CD4-positive, alpha-beta T cell (primary cell): ENCODE measurements at regions not wholly inside any gene's neighbourhood (a gene's known extent, or its start where the extent isn't known, plus 50 kb on each side); places are given as distances from the start of the nearest gene placed in this dataset.

Experiments used
- ATAC-seq: fragments of 200-7000 bp; cut with Tn5 transposase; one replicate; pipeline ENCODE4 v1.10.0; 2022; ENCODE audit warnings: mild to moderate bottlenecking; ENCODE audit not compliant: poor library complexity
- CTCF ChIA-PET: fragments of 350-600 bp; sonication (Branson Sonifier 250); formaldehyde crosslinking; loops from one replicate; lab custom pipeline; 2021; ENCODE audit warnings: antibody characterized with exemption, inconsistent platforms; lab: Charles Lee
- POLR2A ChIA-PET: fragments of 350-600 bp; sonication (Branson Sonifier 250); formaldehyde crosslinking; loops from one replicate; lab custom pipeline; 2021; ENCODE audit warnings: antibody characterized with exemption, inconsistent platforms; lab: Charles Lee
- DNase-seq, 14 experiments: peaks; one replicate each; pipeline ENCODE4 v3.0.0-alpha.2; 2013 to 2020; ENCODE audit warnings: mixed read lengths in 2 of 14
- H3K27ac ChIP-seq, 2 donors: one replicate each; pipeline versions ENCODE4 v1.5.1 to v1.7.0; 2013; ENCODE audit warnings: low read length in 2 of 2, low read depth in 1 of 2, mild to moderate bottlenecking in 1 of 2
- H3K27me3 ChIP-seq, 2 experiments: 1 replicate in 1 of 2; 2 replicates in 1 of 2; pipeline versions ENCODE4 v1.6.1 to v1.7.0; 2013; ENCODE audit warnings: low read length in 2 of 2, control low read depth in 1 of 2, mild to moderate bottlenecking in 1 of 2, moderate library complexity in 1 of 2; ENCODE audit not compliant: insufficient read depth in 2 of 2, control insufficient read depth in 1 of 2
- H3K36me3 ChIP-seq: one replicate; pipeline ENCODE4 v1.6.1; 2013; ENCODE audit warnings: low read length, control low read depth; ENCODE audit not compliant: insufficient read depth
- H3K4me1 ChIP-seq: one replicate; pipeline ENCODE4 v1.6.1; 2013; ENCODE audit warnings: low read length, control low read depth; ENCODE audit not compliant: insufficient read depth
- H3K4me3 ChIP-seq: one replicate; pipeline ENCODE4 v1.5.1; 2013; ENCODE audit warnings: mild to moderate bottlenecking, low read length, moderate library complexity
- H3K9me3 ChIP-seq, 2 experiments: 1 replicate in 1 of 2; 2 replicates in 1 of 2; pipeline versions ENCODE4 v1.6.1 to v1.7.0; 2013; ENCODE audit warnings: low read length in 2 of 2, mild to moderate bottlenecking in 2 of 2, control low read depth in 1 of 2, moderate library complexity in 1 of 2; ENCODE audit not compliant: control insufficient read depth in 1 of 2, insufficient read depth in 1 of 2
- H3K27ac Mint-ChIP-seq: one replicate; pipeline ENCODE4 v1.8.0; 2020; ENCODE audit warnings: mixed read lengths
- H3K27me3 Mint-ChIP-seq: one replicate; pipeline ENCODE4 v1.8.0; 2021; ENCODE audit warnings: mixed read lengths
- H3K36me3 Mint-ChIP-seq: one replicate; pipeline ENCODE4 v1.8.0; 2021; ENCODE audit warnings: low read depth, mixed read lengths
- H3K4me1 Mint-ChIP-seq: one replicate; pipeline ENCODE4 v1.8.0; 2021; ENCODE audit warnings: low read depth, mixed read lengths
- H3K4me3 Mint-ChIP-seq: one replicate; pipeline ENCODE4 v1.8.0; 2020; ENCODE audit warnings: mild to moderate bottlenecking, mixed read lengths
- H3K9me3 Mint-ChIP-seq: one replicate; pipeline ENCODE4 v1.8.0; 2020; ENCODE audit warnings: mixed read lengths
- CTCF ChIP-seq: fragments of 200-600 bp; IDR thresholded peaks from one replicate; pipeline ENCODE4 v1.8.0; 2022; ENCODE audit warnings: antibody characterized with exemption, mild to moderate bottlenecking
- intact Hi-C, 2 experiments: fragments of 100-400 bp; cut with DNase I in 1 of 2; cut with micrococcal nuclease in 1 of 2; formaldehyde crosslinking; loops; one replicate each; pipeline versions ENCODE4 v1.15.1 to v1.9.0; 2023 to 2025; cut with DNase I, micrococcal nuclease

- no peak overlapping the region for H3K27ac ChIP-seq
- H3K36me3 ChIP-seq, result no peaks in the 10 kb centered on the region
- H3K4me3 ChIP-seq, result no peak overlapping the region
- Mint-ChIP-seq H3K36me3 (no peaks in the 10 kb centered on the region), H3K27ac (no peak overlapping the region), H3K4me1 (no peaks in the 10 kb centered on the region), H3K9me3 (peaks cover 6% of the 10 kb centered on the region), H3K27me3 (no peaks in the 10 kb centered on the region), H3K4me3 (no peak overlapping the region)
- H3K9me3 ChIP-seq, result peaks cover 0 to 10% of the 10 kb centered on the region in 2 experiments
- no peak for TF ChIP-seq CTCF
- ChIA-PET CTCF (no interaction called here), POLR2A (no interaction called here)
- no peak for ATAC-seq
- DNase-seq, result no peak
- intact Hi-C loops, result no loop called here
- H3K4me1 ChIP-seq, result no peaks in the 10 kb centered on the region
- no peaks in the 10 kb centered on the region for H3K27me3 ChIP-seq
Measured at GRCh38 chr10:108586424-108586823, 1336.9 kb downstream of the XPNPEP1 start.

GRCh38 chr10:108583877-108584276 lies 1339.4 kb downstream of the XPNPEP1 start:
- ATAC-seq (no peak), DNase-seq (no peak)
- Histone ChIP-seq H3K9me3 (peaks cover 0 to 10% of the 10 kb centered on the region in 2 experiments), H3K27me3 (no peaks in the 10 kb centered on the region), H3K4me3 (no peak overlapping the region), H3K27ac (no peak overlapping the region), H3K4me1 (no peaks in the 10 kb centered on the region), H3K36me3 (no peaks in the 10 kb centered on the region)
- no peak overlapping the region for H3K4me3 Mint-ChIP-seq
- CTCF ChIA-PET, result no interaction called here
- intact Hi-C loops, result no loop called here
- no peaks in the 10 kb centered on the region for H3K27me3 Mint-ChIP-seq
- H3K9me3 Mint-ChIP-seq, result peaks cover 5% of the 10 kb centered on the region
- TF ChIP-seq CTCF, result no peak
- POLR2A ChIA-PET, result no interaction called here
- no peaks in the 10 kb centered on the region for H3K4me1 Mint-ChIP-seq
- no peaks in the 10 kb centered on the region for H3K36me3 Mint-ChIP-seq
- H3K27ac Mint-ChIP-seq, result no peak overlapping the region

- Mint-ChIP-seq H3K4me3 (no peak overlapping the region), H3K4me1 (no peaks in the 10 kb centered on the region), H3K9me3 (peaks cover 5% of the 10 kb centered on the region), H3K27ac (no peak overlapping the region), H3K36me3 (no peaks in the 10 kb centered on the region), H3K27me3 (no peaks in the 10 kb centered on the region)
- DNase-seq (no peak), ATAC-seq (no peak)
- H3K9me3 ChIP-seq, result peaks cover 0 to 10% of the 10 kb centered on the region in 2 experiments
- no peaks in the 10 kb centered on the region for H3K36me3 ChIP-seq
- H3K4me3 ChIP-seq, result no peak overlapping the region
- intact Hi-C loops, result no loop called here
- ChIA-PET POLR2A (no interaction called here), CTCF (no interaction called here)
- no peaks in the 10 kb centered on the region for H3K4me1 ChIP-seq
- no peak overlapping the region for H3K27ac ChIP-seq
- no peak for TF ChIP-seq CTCF
- no peaks in the 10 kb centered on the region for H3K27me3 ChIP-seq
Measured at GRCh38 chr10:108582888-108583287, 1340.4 kb downstream of the XPNPEP1 start.
